ENCODE measurements at regions not wholly inside any gene's neighbourhood (a gene's known extent, or its start where the extent isn't known, plus 50 kb on each side); places are given as distances from the start of the nearest gene placed in this dataset.

DNA sequence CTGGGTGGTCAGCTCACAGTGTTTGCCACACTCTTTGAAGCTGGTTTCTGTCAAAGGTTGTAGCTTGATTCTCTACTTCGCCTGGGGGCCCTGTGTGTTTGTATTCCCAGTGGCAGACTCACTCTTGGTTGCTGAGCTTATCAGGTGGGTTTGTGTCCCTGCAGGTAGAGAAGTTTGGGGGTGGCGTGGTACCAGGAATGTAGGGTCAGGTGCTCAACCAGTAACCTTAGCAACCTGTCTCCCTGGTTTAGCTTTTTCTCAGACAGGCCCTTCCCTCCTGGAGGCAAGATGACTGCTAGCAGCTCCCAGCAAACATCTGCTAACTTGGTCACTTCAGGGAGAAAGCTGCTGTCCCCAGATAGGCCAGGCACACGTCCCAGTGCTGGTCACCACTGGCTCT, 352.2 kb downstream of the AACS start:
- no peak for DNase-seq

DNA sequence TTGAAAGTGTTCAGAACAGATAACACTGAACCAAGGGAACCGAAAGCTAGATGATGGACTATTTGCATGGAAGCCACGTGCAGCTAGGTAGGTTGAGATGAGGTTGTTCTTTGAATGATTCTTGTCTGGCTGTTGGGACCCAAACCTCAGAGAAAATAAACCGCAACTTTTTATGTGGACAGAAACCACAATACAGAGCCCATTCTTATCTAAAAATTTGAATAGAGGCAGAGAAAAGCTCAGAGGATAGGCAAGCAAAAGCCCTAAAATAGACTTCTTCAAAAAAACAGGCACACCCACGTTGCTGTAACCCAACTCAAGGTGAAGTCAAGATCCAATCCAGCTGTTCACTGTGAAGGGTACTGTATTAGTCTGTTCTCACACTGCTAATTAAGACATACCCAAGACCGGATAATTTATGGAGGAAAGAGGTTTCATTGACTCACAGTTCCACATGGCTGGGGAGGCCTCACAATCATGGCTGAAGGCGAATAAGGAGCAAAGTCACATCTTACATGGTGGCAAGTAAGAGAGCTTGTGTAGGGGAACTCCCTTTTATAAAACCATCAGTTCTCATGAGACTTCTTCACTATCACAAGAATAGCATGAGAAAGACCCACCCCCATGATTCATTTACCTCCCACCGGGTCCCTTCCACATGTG, 353.8 kb downstream of the AACS start:
- no peak for DNase-seq

DNA sequence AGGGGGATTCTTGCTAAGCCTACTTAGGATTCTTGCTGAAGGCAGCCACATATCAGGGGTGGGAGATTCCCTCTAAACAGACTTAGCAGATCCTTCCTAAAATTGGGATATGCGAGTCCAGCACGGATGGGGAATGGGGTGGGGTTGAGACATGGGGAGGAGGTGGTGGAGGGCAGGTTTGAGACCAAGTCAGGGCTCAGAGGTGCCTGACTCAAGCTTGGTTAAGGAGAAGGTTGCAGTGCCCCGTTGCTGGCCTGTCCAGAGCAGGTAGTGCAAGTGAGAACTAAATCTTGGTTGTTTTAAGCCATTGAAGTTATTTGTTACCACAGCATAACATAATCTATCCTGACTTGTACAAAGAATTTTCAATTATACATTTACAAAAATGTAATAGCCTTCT, 359.7 kb downstream of the AACS start:
- no peak for DNase-seq

DNA sequence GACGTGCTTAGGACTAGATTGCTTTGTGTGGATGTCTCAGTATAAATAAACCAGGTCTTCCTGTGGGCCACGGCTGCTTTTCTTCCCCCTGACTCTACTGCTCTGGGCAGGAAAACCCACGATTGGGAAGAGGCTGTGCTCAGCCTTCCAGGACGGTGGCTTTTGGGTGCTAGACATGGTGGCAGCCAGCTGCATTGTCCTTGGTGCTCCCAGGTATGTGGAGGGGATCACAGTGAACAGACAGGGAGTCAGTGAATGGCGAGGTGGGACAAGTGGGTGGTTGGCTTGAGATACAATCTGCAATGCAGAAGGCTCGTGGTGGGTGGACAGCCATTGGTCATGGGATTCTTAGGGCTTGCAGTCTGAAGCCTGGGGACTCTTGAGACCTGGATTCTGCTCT, 366.3 kb downstream of the AACS start:
- no peak for DNase-seq

DNA sequence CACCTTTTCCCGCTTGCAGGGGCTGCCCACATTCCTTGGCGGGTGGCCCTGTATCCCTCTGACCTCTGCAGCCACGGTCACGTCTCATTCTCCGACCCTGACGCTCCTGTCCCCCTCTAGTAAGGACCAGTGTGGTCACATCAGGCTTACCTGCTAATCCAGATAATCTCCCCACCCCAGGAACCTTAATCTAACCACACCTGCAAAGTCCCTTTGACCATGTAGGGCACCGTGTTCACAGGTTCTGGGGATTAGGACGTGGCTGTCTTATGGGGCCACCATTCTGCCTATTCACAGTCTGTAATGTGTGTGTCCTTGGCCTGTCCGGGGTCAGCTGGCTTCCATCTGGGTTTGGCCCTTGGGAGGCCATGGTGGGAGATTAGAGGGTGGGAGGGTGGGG, 368.9 kb downstream of the AACS start:
- no peak for DNase-seq

DNA sequence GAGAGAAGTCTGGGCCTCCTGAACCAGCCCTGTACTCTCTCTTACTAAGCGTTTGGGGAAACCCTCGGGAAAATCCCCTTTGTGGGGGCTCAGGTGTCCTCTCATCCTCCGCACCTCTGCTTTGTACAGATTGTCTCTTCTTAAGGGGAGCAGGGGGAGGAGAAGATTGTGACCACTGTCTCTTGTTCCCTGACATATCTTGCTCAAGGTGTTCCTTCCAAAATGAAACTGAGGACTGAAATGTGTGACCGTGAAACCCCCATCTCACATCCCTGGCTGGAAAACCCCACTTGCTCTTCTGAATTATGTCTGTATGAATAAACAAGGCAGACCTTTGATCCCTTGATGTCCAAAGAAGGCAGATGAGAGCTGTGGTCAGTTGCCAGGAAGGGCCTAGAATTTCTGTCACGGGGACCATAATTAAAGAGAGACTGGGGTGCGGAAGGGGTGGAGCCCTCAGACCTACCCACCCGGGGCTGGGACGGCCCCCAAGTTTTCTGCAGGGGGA, 369.8 kb downstream of the AACS start:
- no peak for DNase-seq

DNA sequence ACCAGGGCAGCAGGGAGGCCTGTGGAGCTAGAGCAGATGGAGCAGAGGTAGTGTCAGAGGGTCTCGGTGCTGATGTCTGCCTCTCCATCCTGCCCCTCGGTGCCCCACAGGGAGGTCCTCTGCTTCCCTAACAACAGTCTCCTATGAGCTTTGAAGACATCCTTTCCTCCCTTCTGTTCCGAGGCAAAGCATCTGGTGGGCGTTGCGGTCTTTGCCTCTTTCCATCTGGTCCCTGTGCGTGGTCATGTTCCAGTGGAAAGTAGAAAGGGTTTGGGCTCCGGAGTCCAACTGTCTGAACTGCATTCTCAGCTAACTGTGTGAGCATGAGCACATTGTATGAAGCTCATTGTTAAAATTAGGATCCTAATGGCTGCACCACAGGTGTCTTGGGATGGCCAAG, 370.6 kb downstream of the AACS start:
- DNase-seq = no peak

DNA sequence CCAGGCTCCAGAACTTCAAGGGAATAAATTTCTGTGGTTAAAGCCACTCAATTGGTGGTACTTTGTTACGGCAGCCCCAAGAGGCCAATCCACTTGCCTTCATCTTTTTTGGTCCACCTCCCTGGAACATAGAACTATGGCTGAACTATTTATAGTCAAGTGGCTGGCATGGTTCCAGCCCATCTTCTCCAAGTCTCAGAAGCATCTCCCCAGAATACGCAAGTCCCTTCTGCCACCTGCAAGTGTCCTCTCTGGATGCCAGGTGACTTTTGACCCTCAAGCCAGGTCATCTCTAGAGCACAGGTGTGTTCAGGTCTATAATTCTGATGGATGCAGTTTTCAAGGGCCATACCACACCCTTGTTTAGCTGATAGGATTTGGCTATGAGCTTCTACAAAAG, 371.5 kb downstream of the AACS start:
- no peak for DNase-seq

DNA sequence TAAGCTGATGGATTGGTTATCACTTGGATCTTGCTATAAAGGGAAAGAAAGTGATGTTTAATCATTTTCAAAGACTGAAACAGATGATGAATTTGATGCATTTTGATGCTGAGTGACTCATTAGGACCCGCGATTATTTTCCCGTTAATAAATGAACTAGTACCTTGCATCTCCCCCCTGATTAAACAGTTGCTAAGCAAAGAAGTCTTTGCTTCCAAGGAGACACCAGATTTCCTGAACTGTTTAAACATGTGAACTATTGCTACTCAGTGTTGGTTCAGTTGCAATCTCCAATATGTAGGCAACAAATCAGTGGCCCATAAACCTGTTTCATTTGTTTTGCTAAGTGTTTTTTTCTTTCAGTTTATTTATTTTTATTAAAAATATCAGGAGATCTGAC, 375.2 kb downstream of the AACS start:
- DNase-seq = no peak

DNA sequence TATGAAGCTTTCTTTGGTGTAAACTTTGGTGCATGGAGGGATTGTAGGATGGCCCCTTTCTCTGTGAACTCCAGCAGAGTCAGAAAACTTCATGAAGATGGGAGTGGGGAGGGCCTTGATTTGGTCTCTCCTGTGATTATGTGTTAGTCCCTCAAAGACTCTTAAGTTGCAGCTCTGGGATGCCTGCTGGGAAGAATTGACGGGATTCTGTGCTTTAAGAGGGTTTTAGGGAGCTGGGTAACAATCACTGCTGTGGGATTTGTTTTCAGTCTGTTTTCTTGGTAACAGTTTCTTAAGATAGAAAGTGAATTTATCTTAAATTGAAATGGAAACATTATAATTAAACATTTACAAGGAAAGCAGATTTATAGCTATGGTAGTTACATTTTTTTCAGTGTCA, 378.1 kb downstream of the AACS start:
- no peak for DNase-seq

DNA sequence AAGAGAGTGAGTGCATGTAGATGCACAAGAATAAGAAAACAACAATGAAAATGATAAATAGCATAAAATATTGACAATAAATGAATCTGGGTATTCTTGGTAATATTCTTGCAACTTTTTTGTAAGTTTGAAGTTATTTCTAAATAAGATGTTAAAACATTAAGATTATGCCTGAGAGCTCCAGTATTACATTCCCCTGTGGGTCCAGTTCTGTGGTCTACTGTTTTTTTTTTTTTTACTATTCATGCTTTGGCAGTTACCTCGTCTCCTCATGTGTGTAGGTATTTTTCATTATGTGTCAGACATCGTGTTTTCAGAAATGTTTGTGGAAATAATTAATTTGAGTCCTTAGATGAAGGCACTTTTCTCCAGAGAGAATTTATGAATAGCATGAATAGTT, 386.2 kb downstream of the AACS start:
- no peak for DNase-seq

DNA sequence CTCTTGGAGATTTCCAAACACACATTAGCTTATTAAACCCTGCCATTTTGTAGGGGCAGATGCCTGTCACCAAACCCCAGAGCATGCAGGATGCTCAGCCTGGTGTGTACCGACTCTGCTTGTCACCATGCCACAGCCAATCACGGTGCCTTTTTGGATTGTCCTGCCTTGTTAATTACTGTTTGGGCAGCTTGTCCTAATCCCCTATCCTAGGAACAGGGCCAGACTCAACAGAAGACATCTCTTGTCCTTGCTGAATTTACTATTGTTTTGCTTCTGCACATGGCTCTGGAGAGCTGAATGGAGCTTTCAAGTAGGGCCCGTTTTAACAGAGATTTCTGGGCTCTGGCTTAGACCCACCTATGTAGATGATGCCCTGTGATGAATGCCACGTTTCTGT, 388.5 kb downstream of the AACS start:
- DNase-seq = peak in 42 of 51 donors; percentile 16 to 95 (median 72)

DNA sequence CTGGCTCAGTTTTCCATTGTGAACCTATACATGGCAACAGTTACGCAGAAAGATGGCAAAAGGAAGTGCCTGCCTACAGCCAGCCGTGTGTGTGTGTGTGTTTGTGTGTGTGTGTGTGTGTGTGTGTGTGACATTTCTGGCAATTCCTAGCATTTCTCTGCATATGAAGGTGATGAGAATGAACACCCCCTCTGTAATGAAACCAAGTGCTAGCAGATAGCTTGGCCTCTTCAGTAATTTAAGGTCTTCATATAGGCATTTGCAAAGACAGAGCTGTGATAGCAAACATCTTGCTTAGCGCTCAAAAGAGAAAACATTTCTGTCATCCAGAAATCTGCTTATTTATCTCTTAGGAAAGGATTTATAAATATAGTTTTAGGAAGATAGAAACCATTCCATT, 389.1 kb downstream of the AACS start:
- DNase-seq = peak in 1 of 51 donors; percentile 52

DNA sequence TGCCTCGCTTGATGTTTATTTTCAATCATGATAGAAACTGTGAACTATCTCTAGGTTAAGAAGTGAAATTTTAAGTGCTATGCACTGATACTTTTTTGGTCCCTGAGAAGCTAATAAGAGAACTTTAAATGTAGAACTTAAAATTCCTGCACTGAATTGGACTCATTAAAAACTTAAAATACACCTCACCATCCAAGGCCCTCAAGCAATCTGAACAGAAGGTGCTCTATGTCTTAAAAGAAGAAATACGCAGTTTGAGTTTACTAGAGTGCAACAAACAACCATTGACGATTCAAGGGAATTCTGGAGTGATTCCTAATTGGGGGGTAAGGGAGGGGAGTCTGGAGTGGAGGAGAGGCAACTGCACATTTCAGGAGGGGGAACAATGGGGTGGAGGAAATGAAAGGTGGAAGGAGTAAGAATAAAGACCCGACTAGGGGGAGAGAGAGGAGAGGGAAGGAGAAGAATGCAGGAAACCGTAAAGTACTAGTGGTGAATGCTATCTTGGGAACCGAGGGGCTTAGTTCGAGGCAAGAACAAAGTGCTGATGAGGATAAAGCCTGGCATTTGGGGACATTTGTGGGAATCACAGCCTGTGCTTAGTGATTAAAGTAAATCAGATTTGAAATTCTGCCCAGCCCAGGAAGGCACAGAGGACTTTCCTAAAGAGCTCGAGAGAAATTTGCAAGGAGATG, 389.7 kb downstream of the AACS start:
- DNase-seq = peak in 2 of 51 donors; percentile 22 to 61

DNA sequence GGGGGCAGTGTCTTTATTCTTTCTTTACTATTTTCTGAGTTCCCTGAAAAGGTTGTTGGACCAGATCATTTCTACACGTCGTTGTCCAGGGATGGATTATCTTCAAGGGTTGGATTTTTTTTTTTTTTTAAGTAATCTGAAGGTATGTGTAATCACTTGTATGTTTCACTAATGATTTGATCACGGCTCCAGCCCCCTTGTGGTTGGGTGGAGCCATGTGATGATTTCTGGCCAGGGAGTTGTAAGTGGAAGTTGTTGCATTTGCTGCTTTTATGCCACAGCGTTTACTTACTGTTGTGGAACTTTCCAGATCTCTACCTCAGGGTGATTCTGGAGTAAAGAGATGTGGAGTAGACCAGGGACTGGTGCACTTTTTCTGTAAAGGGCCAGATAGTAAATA, 390.3 kb downstream of the AACS start:
- DNase-seq = peak in 1 of 51 donors; percentile 51

DNA sequence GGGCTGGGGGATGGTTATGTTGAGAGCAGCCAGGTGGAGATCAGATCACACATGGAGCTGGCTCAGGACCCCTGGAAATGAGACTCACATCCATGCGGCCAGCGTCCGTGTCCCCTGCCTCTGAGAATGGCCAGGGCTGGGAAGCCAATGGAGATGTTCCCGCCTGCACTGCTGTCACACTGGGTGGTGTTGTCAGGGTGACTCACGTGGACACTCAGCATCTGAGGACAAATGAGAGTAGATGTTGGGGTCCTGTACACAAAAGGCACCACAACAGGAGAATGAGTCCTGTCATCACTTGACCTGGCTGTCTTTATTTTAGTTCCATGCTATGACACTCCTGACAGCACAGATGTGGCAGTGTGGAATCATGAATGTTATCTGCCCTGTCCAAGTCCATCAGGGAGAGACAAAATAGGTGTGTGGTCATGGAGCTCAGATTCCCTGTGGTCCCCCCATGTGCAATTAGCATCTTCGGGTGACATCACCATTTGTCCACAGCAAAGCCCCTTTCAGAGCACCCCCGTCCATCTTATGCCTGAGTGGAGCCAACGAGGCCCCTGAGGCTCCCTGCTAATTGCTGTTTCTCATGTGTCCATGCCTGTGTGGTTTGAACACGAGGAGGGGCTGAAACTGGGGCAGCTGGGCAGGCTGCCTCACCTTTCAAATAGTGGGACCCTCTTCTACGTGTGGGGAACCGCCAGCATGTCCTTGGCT, 393.5 kb downstream of the AACS start:
- DNase-seq = no peak

DNA sequence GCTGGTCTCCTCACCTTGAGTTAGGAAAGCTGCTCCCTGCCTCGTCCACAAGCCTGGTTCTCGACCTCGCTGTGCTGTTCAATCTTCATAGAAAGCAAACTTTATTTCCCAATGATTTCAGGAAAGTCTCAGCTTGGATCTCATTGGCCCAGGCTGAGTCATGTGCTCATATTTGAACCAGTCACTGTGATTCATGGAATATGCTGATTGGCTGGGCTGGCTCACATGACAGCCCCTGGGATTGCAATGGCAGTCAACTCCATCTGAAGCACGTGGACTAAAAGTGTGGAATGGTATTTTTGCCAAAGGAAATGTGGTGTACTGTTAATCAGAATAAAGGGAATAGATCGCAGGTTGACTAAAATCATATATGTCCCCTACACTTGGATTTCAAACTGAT, 396.6 kb downstream of the AACS start:
- no peak for DNase-seq

DNA sequence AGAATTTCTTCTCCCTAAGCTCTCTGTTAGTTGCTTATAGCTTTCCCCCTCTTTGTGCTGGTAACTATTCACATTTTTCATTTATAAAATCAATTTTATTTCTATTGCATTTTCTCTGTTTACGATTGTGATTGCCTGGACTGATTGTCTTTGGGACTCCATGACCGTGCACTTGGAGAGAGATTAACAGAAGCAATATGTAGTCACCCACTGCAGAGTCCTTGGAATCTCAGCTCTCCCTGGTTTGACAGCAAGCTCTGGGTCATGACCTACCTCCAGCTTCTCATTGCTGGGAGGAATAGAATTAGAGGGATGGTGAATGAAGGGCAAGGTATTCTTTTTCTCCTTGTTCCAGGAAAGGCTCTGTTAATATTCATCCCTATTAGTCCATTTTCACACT, 398.2 kb downstream of the AACS start:
- DNase-seq = no peak

DNA sequence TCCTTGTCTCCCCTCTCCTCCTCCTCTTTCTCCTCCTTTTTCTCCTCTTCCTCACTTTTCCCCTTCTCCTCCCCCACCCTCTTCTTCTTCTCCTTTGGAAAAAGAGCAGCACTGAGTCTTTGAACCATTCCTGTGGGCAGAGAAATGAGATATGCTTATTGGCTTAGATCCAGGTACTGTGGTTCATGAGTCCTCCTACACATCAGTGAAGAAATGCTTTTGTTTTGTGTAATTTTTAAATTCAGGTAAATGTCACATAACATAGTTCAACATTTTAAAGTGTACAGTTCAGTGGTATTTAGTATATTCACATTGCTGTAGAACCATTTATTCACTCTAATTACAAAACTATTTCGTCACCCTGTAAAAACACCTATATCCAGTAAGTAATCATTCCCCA, 402.1 kb downstream of the AACS start:
- no peak for DNase-seq

DNA sequence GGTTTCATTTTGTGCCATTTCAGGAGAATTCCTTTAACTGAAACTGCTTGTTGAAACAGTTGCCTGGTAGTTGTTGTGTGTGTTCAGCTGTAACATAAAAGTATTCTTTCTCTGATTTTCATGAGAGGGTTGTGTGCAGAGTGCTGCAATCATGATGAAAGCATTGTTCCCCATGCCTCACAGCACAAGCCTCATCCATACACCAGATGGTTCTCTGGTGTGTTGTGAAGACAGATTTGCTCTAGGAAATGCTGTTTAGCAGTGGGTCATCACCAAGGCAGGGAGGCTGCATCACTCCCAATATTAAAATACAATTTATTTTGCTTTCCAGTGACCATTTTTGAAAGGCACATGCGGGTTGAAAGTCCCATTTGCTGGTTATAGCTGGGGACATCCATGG, 404.4 kb downstream of the AACS start:
- DNase-seq = no peak

DNA sequence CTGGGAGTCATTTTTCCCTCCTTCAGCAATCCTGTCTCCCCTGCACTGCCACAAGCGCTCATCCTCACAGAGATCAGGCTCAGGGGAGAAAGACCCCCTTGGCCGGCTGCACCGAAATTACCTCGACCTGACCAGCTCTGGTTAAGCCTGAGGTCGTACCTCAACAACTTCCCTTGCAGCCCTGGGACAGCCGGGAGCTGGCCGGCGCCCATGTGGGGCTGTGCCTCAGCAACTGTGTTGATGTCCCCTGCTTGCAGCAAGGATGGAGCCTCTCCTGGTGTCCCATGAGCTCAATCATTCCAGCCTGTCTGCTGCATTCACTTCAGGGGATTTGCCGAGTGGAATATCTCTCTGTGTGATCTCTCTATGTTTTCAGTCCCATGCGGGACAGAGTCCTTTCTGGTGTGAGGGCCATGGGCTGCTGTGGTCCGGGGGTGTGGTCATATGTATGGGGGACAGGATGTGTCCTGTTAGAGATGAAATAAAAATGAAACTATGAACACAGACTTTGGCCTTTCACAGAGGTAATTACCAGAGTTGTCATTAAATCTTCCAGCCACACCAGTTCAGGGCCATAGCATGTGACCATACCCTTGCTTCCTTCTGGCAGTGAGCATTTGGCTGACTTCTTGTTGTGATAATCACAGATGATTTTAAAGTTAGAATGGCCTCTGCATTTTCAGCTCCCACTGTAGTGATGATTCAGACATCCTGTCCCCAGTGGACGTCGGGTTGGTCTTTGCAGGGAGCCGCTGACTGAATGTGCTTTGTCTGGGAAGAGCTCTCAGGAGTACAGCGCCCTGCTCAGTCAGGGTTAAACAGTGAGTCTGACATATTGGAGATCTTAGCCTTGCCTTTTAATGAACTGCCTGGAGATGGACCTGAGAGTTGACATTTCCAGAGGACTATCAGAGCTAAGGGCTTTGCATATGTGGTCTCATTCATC, 405.9 kb downstream of the AACS start:
- DNase-seq = no peak

DNA sequence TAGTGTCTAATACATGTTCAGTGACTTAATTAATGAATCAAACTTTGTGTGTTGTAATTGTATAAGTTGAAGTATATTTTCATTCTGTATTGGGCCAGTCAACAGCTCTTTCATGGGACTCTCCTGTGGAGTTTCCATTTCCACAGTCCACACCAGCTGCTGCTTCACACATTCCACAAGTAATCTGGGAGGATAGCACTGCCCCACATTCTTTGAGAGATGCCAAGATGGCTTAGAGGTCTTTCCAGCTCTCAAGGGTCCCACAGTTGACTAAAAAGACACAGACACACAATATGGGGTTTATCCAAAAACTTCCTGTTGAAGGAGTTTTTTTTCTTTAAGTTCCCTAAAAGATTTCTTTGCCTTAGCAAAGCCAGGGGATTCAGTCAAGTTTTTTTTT, 408.3 kb downstream of the AACS start:
- no peak for DNase-seq

Measured in hypothalamus (tissue), 51 donors.